ENCODE measurements at regions not wholly inside any gene's neighbourhood (a gene's known extent, or its start where the extent isn't known, plus 50 kb on each side); places are given as distances from the start of the nearest gene placed in this dataset.

DNA sequence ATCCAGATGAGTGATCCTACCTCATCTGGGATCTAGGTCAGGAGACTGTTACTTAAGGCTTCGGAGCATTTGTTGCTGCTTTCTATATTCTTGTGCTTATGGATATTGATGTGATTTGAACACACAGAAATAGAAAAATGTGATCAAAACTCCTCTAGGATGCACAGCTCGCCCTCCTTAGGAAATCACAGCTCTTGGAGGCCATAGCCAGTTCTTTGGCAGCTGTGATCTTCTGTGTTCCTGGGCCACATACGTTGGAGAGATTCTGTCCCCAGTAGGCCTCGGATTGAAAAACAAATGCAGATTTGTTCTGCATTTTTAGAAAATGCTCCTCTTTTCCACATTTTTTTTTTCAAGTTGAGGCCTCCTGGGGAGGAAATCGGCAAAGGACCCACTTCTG, 437.4 kb upstream of the THBS1 start:
- no peaks in the 10 kb centered on the region for H3K9me3 ChIP-seq (ENCODE audit: control insufficient read depth in 2 of 3, low read length in 3 of 3)
- no peaks in the 10 kb centered on the region for H3K36me3 ChIP-seq (ENCODE audit: control insufficient read depth in 2 of 3, insufficient read depth in 3 of 3, low read length in 3 of 3)
- ATAC-seq (no peak), DNase-seq (no peak)
- ChIA-PET CTCF (interaction anchor here (1.2 kb wide), 1 partner anchor 22 kb away, joined by 5 read pairs; no protein-coding TSS in a partner anchor), POLR2A (no interaction called here)
- Mint-ChIP-seq H3K4me1 (peaks cover 0 to 43% (median 0%) of the 10 kb centered on the region in 7 donors), H3K9me3 (peaks cover 0 to 6% (median 0%) of the 10 kb centered on the region in 11 donors), H3K27me3 (peaks cover 0 to under 1% (median 0%) of the 10 kb centered on the region in 5 donors), H3K36me3 (peaks cover 0 to 9% (median 0%) of the 10 kb centered on the region in 5 donors), H3K27ac (no peak overlapping the region), H3K4me3 (no peak overlapping the region)
- intact Hi-C loops (cut with micrococcal nuclease): no loop called here
- no peak overlapping the region for H3K4me3 ChIP-seq (ENCODE audit: low read length)
- no peaks in the 10 kb centered on the region for H3K27me3 ChIP-seq (ENCODE audit: control insufficient read depth in 2 of 2, insufficient read depth in 2 of 2, low read length in 2 of 2)
- no peaks in the 10 kb centered on the region for H3K4me1 ChIP-seq (ENCODE audit: control insufficient read depth in 2 of 2, insufficient read depth in 2 of 2, low read length in 2 of 2)
- H3K27ac ChIP-seq (ENCODE audit: low read depth, low read length): no peak overlapping the region

DNA sequence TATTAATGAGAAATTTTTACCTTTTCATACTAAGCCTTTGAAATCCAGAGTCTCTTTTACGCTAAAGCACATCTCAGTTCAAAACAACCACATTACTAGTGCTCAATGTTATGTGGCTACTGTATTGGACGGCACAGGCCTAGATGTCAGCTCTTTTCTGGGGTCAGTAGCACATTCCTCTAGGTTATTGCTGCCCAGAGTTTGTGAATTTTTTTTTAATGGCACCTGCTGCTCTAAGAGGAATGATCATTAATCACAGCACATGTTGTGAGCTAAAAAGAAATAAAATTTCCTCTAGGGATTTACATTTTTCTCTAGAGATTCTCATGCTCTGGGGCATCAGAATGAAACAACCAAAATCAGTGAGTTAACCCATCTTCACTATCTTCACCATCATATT, 436.8 kb upstream of the THBS1 start:
- ATAC-seq (no peak), DNase-seq (no peak)
- Mint-ChIP-seq H3K27ac (peak overlapping the region in 1 of 9 donors; percentile 62), H3K9me3 (peaks cover 0 to 6% (median 0%) of the 10 kb centered on the region in 11 donors), H3K36me3 (peaks cover 0 to 9% (median 0%) of the 10 kb centered on the region in 5 donors), H3K4me1 (peaks cover 0 to 39% (median 0%) of the 10 kb centered on the region in 7 donors), H3K27me3 (peaks cover 0 to 4% (median 0%) of the 10 kb centered on the region in 5 donors), H3K4me3 (peak overlapping the region in 1 of 10 donors; percentile 36)
- CTCF ChIA-PET: no interaction called here
- intact Hi-C loops (cut with micrococcal nuclease): no loop called here
- Histone ChIP-seq H3K9me3 (ENCODE audit: control insufficient read depth in 2 of 3, low read length in 3 of 3) (no peaks in the 10 kb centered on the region), H3K27ac (ENCODE audit: low read depth, low read length) (no peak overlapping the region), H3K4me3 (ENCODE audit: low read length) (no peak overlapping the region), H3K36me3 (ENCODE audit: control insufficient read depth in 2 of 3, insufficient read depth in 3 of 3, low read length in 3 of 3) (no peaks in the 10 kb centered on the region), H3K27me3 (ENCODE audit: control insufficient read depth in 2 of 2, insufficient read depth in 2 of 2, low read length in 2 of 2) (no peaks in the 10 kb centered on the region), H3K4me1 (ENCODE audit: control insufficient read depth in 2 of 2, insufficient read depth in 2 of 2, low read length in 2 of 2) (no peaks in the 10 kb centered on the region)
- POLR2A ChIA-PET: no interaction called here

DNA sequence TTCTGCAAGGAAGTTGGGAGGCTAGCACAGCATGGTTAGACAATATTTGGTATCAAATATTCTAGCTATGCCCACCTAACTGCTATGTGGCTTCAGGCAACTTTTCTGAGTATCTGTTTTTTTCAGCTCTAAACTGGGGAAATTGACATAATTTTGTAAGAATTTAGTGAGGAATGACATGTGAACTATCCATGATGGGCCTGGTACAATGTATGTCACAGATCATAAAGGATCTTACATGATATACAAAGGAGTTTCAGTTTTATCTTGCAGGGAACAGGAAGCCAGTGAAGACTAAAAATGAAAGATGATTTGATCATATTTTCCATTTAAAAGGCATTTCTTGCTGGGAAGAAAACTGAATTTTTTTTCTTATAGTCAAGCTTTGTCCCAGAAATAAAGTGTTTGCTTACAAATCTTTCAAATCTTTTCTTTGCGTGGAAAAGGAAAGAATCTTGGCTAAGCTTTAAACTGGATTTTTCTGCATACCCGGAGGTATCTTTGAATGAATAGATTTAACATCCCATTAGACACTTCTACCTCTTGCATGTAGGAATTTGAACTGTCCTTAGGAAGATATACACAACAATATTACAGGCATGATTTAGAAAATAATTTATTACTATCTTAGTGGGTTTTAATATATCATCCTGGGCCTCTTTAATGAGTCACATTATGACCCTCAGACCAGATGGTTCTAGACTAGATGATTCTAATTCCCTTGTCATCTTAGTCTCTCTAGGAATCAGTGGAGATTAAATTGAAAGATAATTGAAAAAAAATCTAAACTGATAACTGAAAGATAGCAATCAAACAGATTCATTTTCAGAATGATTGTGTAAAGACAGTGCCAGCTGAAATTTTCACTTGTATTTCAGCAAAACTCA, 436.0 kb upstream of the THBS1 start:
- Mint-ChIP-seq H3K4me3 (peak overlapping the region in 1 of 10 donors; percentile 36), H3K4me1 (peaks cover 0 to 38% (median 0%) of the 10 kb centered on the region in 7 donors), H3K9me3 (peaks cover 0 to 6% (median 0%) of the 10 kb centered on the region in 11 donors), H3K27me3 (peaks cover 0 to 12% (median 4%) of the 10 kb centered on the region in 5 donors), H3K36me3 (peaks cover 0 to 9% (median 0%) of the 10 kb centered on the region in 5 donors), H3K27ac (peak overlapping the region in 1 of 9 donors; percentile 62)
- CTCF ChIA-PET: no interaction called here
- POLR2A ChIA-PET: no interaction called here
- H3K36me3 ChIP-seq (ENCODE audit: control insufficient read depth in 2 of 3, insufficient read depth in 3 of 3, low read length in 3 of 3): no peaks in the 10 kb centered on the region
- no peak for DNase-seq
- H3K4me1 ChIP-seq (ENCODE audit: control insufficient read depth in 2 of 2, insufficient read depth in 2 of 2, low read length in 2 of 2): no peaks in the 10 kb centered on the region
- H3K9me3 ChIP-seq (ENCODE audit: control insufficient read depth in 2 of 3, low read length in 3 of 3): no peaks in the 10 kb centered on the region
- intact Hi-C loops (cut with micrococcal nuclease): no loop called here
- no peak for ATAC-seq
- H3K27me3 ChIP-seq (ENCODE audit: control insufficient read depth in 2 of 2, insufficient read depth in 2 of 2, low read length in 2 of 2): no peaks in the 10 kb centered on the region
- H3K27ac ChIP-seq (ENCODE audit: low read depth, low read length): no peak overlapping the region
- no peak overlapping the region for H3K4me3 ChIP-seq (ENCODE audit: low read length)

DNA sequence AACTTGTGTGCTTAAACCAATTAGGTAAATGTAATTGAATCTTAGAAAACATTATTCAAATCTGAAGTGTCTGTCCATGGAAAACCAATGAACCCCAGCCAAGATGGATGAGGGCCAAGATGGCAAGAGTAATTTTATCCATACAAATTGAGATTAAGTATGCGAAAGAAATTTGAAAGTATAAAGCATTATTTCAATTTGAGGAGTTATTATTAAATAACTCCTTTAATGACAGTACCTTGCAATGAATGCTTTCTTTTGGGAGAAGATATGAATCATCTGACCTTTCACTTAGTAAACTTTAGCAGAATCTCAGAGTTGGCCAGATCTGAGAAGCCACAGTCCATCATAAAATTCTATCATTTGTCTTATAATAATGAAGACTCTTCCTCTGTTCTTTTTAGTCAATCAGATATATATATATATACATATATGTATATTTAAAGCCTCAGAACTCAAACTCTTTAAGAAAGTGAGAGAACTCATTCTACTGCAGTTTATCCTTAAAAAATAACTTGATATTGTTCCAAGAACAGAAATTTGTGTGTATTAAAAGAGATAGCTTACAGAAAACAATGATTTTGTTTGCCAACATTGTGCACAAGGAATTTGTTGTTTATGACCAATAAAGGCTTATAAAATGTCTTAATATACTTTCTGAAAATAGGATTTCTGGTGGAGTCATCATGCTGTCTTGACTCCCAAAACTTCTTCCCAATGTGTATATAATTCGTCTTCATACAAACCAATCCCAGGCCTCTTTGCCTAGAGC, 434.8 kb upstream of the THBS1 start:
- ATAC-seq (no peak), DNase-seq (no peak)
- peaks cover 0 to 6% (median 0%) of the 10 kb centered on the region in 11 donors for H3K9me3 Mint-ChIP-seq
- H3K27me3 Mint-ChIP-seq: peaks cover 0 to 15% (median 5%) of the 10 kb centered on the region in 5 donors
- no peaks in the 10 kb centered on the region for H3K4me1 ChIP-seq (ENCODE audit: control insufficient read depth in 2 of 2, insufficient read depth in 2 of 2, low read length in 2 of 2)
- peaks cover 0 to 27% (median 0%) of the 10 kb centered on the region in 7 donors for H3K4me1 Mint-ChIP-seq
- POLR2A ChIA-PET: no interaction called here
- H3K27me3 ChIP-seq (ENCODE audit: control insufficient read depth in 2 of 2, insufficient read depth in 2 of 2, low read length in 2 of 2): no peaks in the 10 kb centered on the region
- peaks cover 0 to 9% (median 0%) of the 10 kb centered on the region in 5 donors for H3K36me3 Mint-ChIP-seq
- H3K27ac Mint-ChIP-seq: no peak overlapping the region
- intact Hi-C loops (cut with micrococcal nuclease): no loop called here
- H3K36me3 ChIP-seq (ENCODE audit: control insufficient read depth in 2 of 3, insufficient read depth in 3 of 3, low read length in 3 of 3): no peaks in the 10 kb centered on the region
- H3K27ac ChIP-seq (ENCODE audit: low read depth, low read length): no peak overlapping the region
- H3K4me3 ChIP-seq (ENCODE audit: low read length): no peak overlapping the region
- H3K4me3 Mint-ChIP-seq: no peak overlapping the region
- no peaks in the 10 kb centered on the region for H3K9me3 ChIP-seq (ENCODE audit: control insufficient read depth in 2 of 3, low read length in 3 of 3)
- CTCF ChIA-PET: no interaction called here

DNA sequence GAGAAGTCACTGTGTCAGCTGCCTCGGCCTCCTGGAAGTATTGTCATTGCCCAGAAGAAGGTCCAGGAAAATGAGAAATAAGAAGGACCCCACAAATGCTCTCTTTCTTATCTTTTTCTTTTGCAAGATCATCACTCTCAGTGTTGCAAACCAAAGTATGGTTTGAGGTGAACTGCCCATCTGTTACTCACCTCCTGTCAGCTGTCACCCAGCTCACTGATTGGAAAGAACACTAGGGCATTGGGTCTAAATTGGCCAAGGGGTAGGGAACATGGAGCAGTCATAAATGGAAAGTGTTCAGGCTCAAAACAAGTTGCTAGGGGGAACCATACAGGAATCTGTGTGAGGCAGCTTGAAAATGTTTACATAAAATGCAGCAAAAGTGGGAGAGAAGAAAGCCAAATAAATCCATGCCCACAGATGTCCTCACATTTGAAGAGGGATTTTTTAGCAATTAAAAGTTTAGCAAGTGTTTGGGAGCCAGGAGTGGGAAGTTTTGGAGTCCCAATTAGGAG, 431.2 kb upstream of the THBS1 start:
- intact Hi-C loops (cut with micrococcal nuclease): no loop called here
- H3K27ac Mint-ChIP-seq: no peak overlapping the region
- Histone ChIP-seq H3K27me3 (ENCODE audit: control insufficient read depth in 2 of 2, insufficient read depth in 2 of 2, low read length in 2 of 2) (no peaks in the 10 kb centered on the region), H3K4me3 (ENCODE audit: low read length) (no peak overlapping the region), H3K9me3 (ENCODE audit: control insufficient read depth in 2 of 3, low read length in 3 of 3) (no peaks in the 10 kb centered on the region), H3K36me3 (ENCODE audit: control insufficient read depth in 2 of 3, insufficient read depth in 3 of 3, low read length in 3 of 3) (no peaks in the 10 kb centered on the region), H3K4me1 (ENCODE audit: control insufficient read depth in 2 of 2, insufficient read depth in 2 of 2, low read length in 2 of 2) (no peaks in the 10 kb centered on the region), H3K27ac (ENCODE audit: low read depth, low read length) (no peak overlapping the region)
- H3K36me3 Mint-ChIP-seq: no peaks in the 10 kb centered on the region
- ATAC-seq: no peak
- no peak overlapping the region for H3K4me3 Mint-ChIP-seq
- DNase-seq: no peak
- peaks cover 4 to 37% (median 5%) of the 10 kb centered on the region in 5 donors for H3K27me3 Mint-ChIP-seq
- ChIA-PET CTCF (no interaction called here), POLR2A (no interaction called here)
- H3K4me1 Mint-ChIP-seq: peaks cover 0 to 8% (median 0%) of the 10 kb centered on the region in 7 donors
- peaks cover 0 to 2% (median 0%) of the 10 kb centered on the region in 11 donors for H3K9me3 Mint-ChIP-seq

DNA sequence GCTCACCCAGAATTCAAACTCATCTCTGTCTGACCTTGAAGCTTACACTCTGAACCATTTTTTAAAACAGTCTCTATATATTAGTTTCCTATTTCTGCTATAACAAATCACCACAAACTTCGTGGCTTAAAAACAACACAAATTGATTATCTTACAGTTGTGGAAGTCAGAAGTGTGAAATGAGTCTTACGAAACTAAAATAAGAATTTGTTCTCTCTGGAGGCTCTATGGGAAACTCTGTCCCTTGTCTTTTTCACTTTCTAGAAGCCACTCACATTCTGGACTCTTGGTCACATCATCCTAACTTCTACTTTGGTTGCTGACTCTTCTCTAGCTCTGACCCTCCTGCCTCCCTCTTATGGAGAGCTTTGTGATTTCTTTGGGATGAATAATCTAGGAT, 429.3 kb upstream of the THBS1 start:
- ChIA-PET POLR2A (no interaction called here), CTCF (no interaction called here)
- intact Hi-C loops (cut with micrococcal nuclease): no loop called here
- Histone ChIP-seq H3K9me3 (ENCODE audit: control insufficient read depth in 2 of 3, low read length in 3 of 3) (no peaks in the 10 kb centered on the region), H3K27me3 (ENCODE audit: control insufficient read depth in 2 of 2, insufficient read depth in 2 of 2, low read length in 2 of 2) (no peaks in the 10 kb centered on the region), H3K4me3 (ENCODE audit: low read length) (no peak overlapping the region), H3K27ac (ENCODE audit: low read depth, low read length) (no peak overlapping the region), H3K4me1 (ENCODE audit: control insufficient read depth in 2 of 2, insufficient read depth in 2 of 2, low read length in 2 of 2) (no peaks in the 10 kb centered on the region), H3K36me3 (ENCODE audit: control insufficient read depth in 2 of 3, insufficient read depth in 3 of 3, low read length in 3 of 3) (no peaks in the 10 kb centered on the region)
- DNase-seq: no peak
- Mint-ChIP-seq H3K9me3 (peaks cover 0 to 2% (median 0%) of the 10 kb centered on the region in 11 donors), H3K36me3 (no peaks in the 10 kb centered on the region), H3K27ac (no peak overlapping the region), H3K4me3 (no peak overlapping the region), H3K27me3 (peaks cover 6 to 40% (median 12%) of the 10 kb centered on the region in 5 donors), H3K4me1 (no peaks in the 10 kb centered on the region)
- ATAC-seq: no peak
